GM19463 (cell line): ENCODE measurements at regions not wholly inside any gene's neighbourhood (a gene's known extent, or its start where the extent isn't known, plus 50 kb on each side); places are given as distances from the start of the nearest gene placed in this dataset.

Source experiments
- ATAC-seq: cut with Tn5 transposase; IDR thresholded peaks from one replicate; pipeline ENCODE4 v1.9.1; 2021; ENCODE audit warnings: mild to moderate bottlenecking, moderate library complexity; ENCODE audit not compliant: unreplicated experiment

GRCh38 chr5:115378754-115379153 lies 82.3 kb upstream of the CCDC112 start:
- no peak for ATAC-seq

- ATAC-seq, result peak; percentile 42
Observed at GRCh38 chr5:115377468-115378217, 81.2 kb upstream of the CCDC112 start.

GRCh38 chr5:115375893-115376292 lies 79.4 kb upstream of the CCDC112 start:
- ATAC-seq, result no peak

- ATAC-seq, result no peak
Observed at GRCh38 chr5:115374057-115374775, 77.8 kb upstream of the CCDC112 start.

GRCh38 chr5:115372146-115372545 lies 75.7 kb upstream of the CCDC112 start:
- no peak for ATAC-seq

- no peak for ATAC-seq
Observed at GRCh38 chr5:115369430-115370144, 73.1 kb upstream of the CCDC112 start.

GRCh38 chr5:115366223-115366622 lies 69.8 kb upstream of the CCDC112 start:
- no peak for ATAC-seq

- ATAC-seq, result no peak
Observed at GRCh38 chr5:115363879-115364278, 67.4 kb upstream of the CCDC112 start.

- no peak for ATAC-seq
Observed at GRCh38 chr5:115360046-115360685, 63.7 kb upstream of the CCDC112 start.

GRCh38 chr5:115355767-115356381 lies 59.4 kb upstream of the CCDC112 start:
- no peak for ATAC-seq

- ATAC-seq, result no peak
Observed at GRCh38 chr5:115355095-115355494, 58.6 kb upstream of the CCDC112 start.

- no peak for ATAC-seq
Observed at GRCh38 chr5:115354246-115354645, 57.8 kb upstream of the CCDC112 start.

- ATAC-seq, result no peak
Observed at GRCh38 chr5:115352571-115352970, 56.1 kb upstream of the CCDC112 start.

GRCh38 chr5:115351356-115352195 lies 55.1 kb upstream of the CCDC112 start:
- ATAC-seq, result no peak

GRCh38 chr5:115350894-115351293 lies 54.4 kb upstream of the CCDC112 start:
- no peak for ATAC-seq

GRCh38 chr5:115349001-115349817 lies 52.8 kb upstream of the CCDC112 start:
- ATAC-seq, result peak; percentile 55

GRCh38 chr5:115348175-115348574 lies 51.7 kb upstream of the CCDC112 start:
- ATAC-seq, result no peak
